ENCODE measurements at regions not wholly inside any gene's neighbourhood (a gene's known extent, or its start where the extent isn't known, plus 50 kb on each side); places are given as distances from the start of the nearest gene placed in this dataset.

GRCh38 chr2:139228276-139228675, 448.1 kb upstream of the NXPH2 start:
- TF ChIP-seq CTCF (IDR thresholded peaks at IDR 0.05) (no peak), ZFX (IDR thresholded peaks at IDR 0.05; ENCODE audit: borderline replicate concordance) (no peak)

All from 22Rv1 (cell line).